Heart left ventricle (tissue), 16 donors: ENCODE measurements at regions not wholly inside any gene's neighbourhood (a gene's known extent, or its start where the extent isn't known, plus 50 kb on each side); places are given as distances from the start of the nearest gene placed in this dataset.

Experiments
- ATAC-seq, 4 donors: fragments of 200-7000 bp; cut with Tn5 transposase; one replicate each; pipeline ENCODE4 v1.9.1; 2020 to 2022; ENCODE audit warnings: moderate library complexity in 4 of 4, mild to moderate bottlenecking in 3 of 4, moderate number of reproducible peaks in 1 of 4
- DNase-seq, 5 donors: peaks; one replicate each; pipeline ENCODE4 v3.0.0-alpha.2; 2020
- H3K27ac ChIP-seq, 12 donors: fragments of 200-600 bp; sonication (generic) in 4 of 12; one replicate each; pipeline versions ENCODE4 v1.5.0 to v1.8.0; 2016 to 2022; ENCODE audit warnings: mild to moderate bottlenecking in 2 of 12
- H3K27me3 ChIP-seq, 9 donors: fragments of 200-600 bp; sonication (generic) in 2 of 9; one replicate each; pipeline versions ENCODE4 v1.5.1 to v1.8.0; 2016 to 2022; ENCODE audit warnings: mild to moderate bottlenecking in 3 of 9
- H3K36me3 ChIP-seq, 9 donors: fragments of 200-600 bp; sonication (generic) in 2 of 9; one replicate each; pipeline versions ENCODE4 v1.5.0 to v1.8.0; 2018 to 2022; ENCODE audit warnings: mild to moderate bottlenecking in 2 of 9
- H3K4me1 ChIP-seq, 12 donors: fragments of 200-600 bp; sonication (generic) in 4 of 12; one replicate each; pipeline versions ENCODE4 v1.5.0 to v1.8.0; 2016 to 2022; ENCODE audit warnings: mild to moderate bottlenecking in 3 of 12
- H3K4me3 ChIP-seq, 12 donors: fragments of 200-600 bp; sonication (generic) in 4 of 12; one replicate each; pipeline versions ENCODE4 v1.5.0 to v1.8.0; 2017 to 2022; ENCODE audit warnings: mild to moderate bottlenecking in 9 of 12, moderate library complexity in 4 of 12
- H3K9me3 ChIP-seq, 12 donors: fragments of 200-600 bp; sonication (generic) in 4 of 12; one replicate each; pipeline versions ENCODE4 v1.5.0 to v1.8.0; 2016 to 2022; ENCODE audit warnings: mild to moderate bottlenecking in 1 of 12
- CTCF ChIP-seq, 12 donors: fragments of 200-600 bp; sonication (generic) in 4 of 12; IDR thresholded peaks; one replicate each; pipeline versions ENCODE4 v1.5.0 to v1.8.0; 2018 to 2022; ENCODE audit warnings: antibody characterized with exemption in 12 of 12, mild to moderate bottlenecking in 5 of 12
- POLR2A ChIP-seq, 2 donors: fragments of 450-650 bp; IDR thresholded peaks; one replicate each; pipeline ENCODE4 v1.6.1; 2017; ENCODE audit warnings: antibody characterized with exemption in 2 of 2, mild to moderate bottlenecking in 2 of 2, moderate library complexity in 2 of 2
- WGBS, 4 donors: extraction: QIAGEN DNeasy Blood & Tissue Kit in 2 of 4; methylation state at CpG; one replicate each; pipeline versions ENCODE4 v1.1.5 to v1.1.7; 2013 to 2018; 5-methylcytosine and 5-hydroxymethylcytosine counted together
- intact Hi-C, 10 donors: fragments of 100-400 bp; cut with DNase I; formaldehyde crosslinking; loops; one replicate each; pipeline versions ENCODE4 v1.11.1 to v1.14.2; 2022
- donor health status: ischemic (EF 13 %, LVEDD 7.1; RV severe dilation, severe dysfunction).
- donor health status: healthy with polysubstance abuse.
- donor health status: DM: no; HTN: yes; CAD: no.
- donor health status: DM: no; HTN: no; CAD: no.
- donor health status: ischemic (EF 25% LVEDD 6.9; RV normal size, moderate dysfunction).
- donor health status: ischemic (EF 25% LVEDD 5.7; RV mildly dilated, moderate dysfunction).
- donor health status: healthy.
- donor health status: DM: yes; HTN: yes; CAD: no.
- donor health status: ischemic (EF 35%, LVEDD 5.7; RV mildly dilated, moderate dysfunction).
- donor health status: nonischemic (EF 11% LVEDD 7.7; RV severe dilation, severe dysfunction).
- donor health status: DM: yes; HTN: yes; CAD: no.
- donor health status: PGD.
- donor health status: ischemic (EF 29% LVEDD 5.4; RV normal size, mild dysfunction).
- donor health status: nonischemic (EF 23%, LVEDD 6.1; RV moderate dilation, normal function).

- DNase-seq (no peak), ATAC-seq (no peak)
- H3K4me1 ChIP-seq, result no peaks in the 10 kb centered on the region
- H3K4me3 ChIP-seq, result no peak overlapping the region
- no peaks in the 10 kb centered on the region for H3K27me3 ChIP-seq
- no peak overlapping the region for H3K27ac ChIP-seq
- H3K9me3 ChIP-seq, result peaks cover 0 to 9% (median 0%) of the 10 kb centered on the region in 12 donors
- no peak for TF ChIP-seq CTCF (IDR thresholded peaks at IDR 0.05)
- no peak for TF ChIP-seq POLR2A (IDR thresholded peaks at IDR 0.05)
- H3K36me3 ChIP-seq, result no peaks in the 10 kb centered on the region
- intact Hi-C loops, result no loop called here
These were observed 673.4 kb downstream of the PCDH18 start for GRCh38 chr4:136858903-136859302.

GRCh38 chr4:136855886-136856285 is 676.4 kb downstream of the PCDH18 start:
- Histone ChIP-seq H3K27ac (no peak overlapping the region), H3K27me3 (no peaks in the 10 kb centered on the region), H3K9me3 (peaks cover 0 to 9% (median 0%) of the 10 kb centered on the region in 12 donors), H3K36me3 (no peaks in the 10 kb centered on the region), H3K4me1 (no peaks in the 10 kb centered on the region), H3K4me3 (no peak overlapping the region)
- DNase-seq, result no peak
- no peak for TF ChIP-seq CTCF (IDR thresholded peaks at IDR 0.05)
- TF ChIP-seq POLR2A (IDR thresholded peaks at IDR 0.05), result no peak
- no peak for ATAC-seq
- 33 to 75% (median 61%) methylated on average over 1 of the region's 1 CpG for WGBS, 4 donors
- intact Hi-C loops, result no loop called here

GRCh38 chr4:136850446-136850845 is 681.8 kb downstream of the PCDH18 start:
- ATAC-seq (no peak), DNase-seq (no peak)
- peaks cover 0 to 23% (median 0%) of the 10 kb centered on the region in 12 donors for H3K9me3 ChIP-seq
- intact Hi-C loops, result no loop called here
- no peaks in the 10 kb centered on the region for H3K4me1 ChIP-seq
- no peak overlapping the region for H3K4me3 ChIP-seq
- H3K36me3 ChIP-seq, result no peaks in the 10 kb centered on the region
- no peak for TF ChIP-seq POLR2A (IDR thresholded peaks at IDR 0.05)
- no peak for TF ChIP-seq CTCF (IDR thresholded peaks at IDR 0.05)
- H3K27ac ChIP-seq, result no peak overlapping the region
- 48 to 55% (median 53%) methylated on average over 2 of the region's 2 CpGs for WGBS, 4 donors
- H3K27me3 ChIP-seq, result no peaks in the 10 kb centered on the region

GRCh38 chr4:136847881-136848621 is 684.2 kb downstream of the PCDH18 start:
- intact Hi-C loops, result no loop called here
- Histone ChIP-seq H3K4me3 (no peak overlapping the region), H3K27ac (no peak overlapping the region), H3K4me1 (no peaks in the 10 kb centered on the region), H3K36me3 (no peaks in the 10 kb centered on the region), H3K27me3 (no peaks in the 10 kb centered on the region), H3K9me3 (peaks cover 0 to 29% (median 2%) of the 10 kb centered on the region in 12 donors)
- TF ChIP-seq POLR2A (IDR thresholded peaks at IDR 0.05), result no peak
- TF ChIP-seq CTCF (IDR thresholded peaks at IDR 0.05), result no peak
- no peak for ATAC-seq
- WGBS, 4 donors, result 83 to 94% (median 92%) methylated on average over 6 of the region's 6 CpGs
- peak in 1 of 5 donors; percentile 42 for DNase-seq
